ENCODE measurements at regions not wholly inside any gene's neighbourhood (a gene's known extent, or its start where the extent isn't known, plus 50 kb on each side); places are given as distances from the start of the nearest gene placed in this dataset.

DNA sequence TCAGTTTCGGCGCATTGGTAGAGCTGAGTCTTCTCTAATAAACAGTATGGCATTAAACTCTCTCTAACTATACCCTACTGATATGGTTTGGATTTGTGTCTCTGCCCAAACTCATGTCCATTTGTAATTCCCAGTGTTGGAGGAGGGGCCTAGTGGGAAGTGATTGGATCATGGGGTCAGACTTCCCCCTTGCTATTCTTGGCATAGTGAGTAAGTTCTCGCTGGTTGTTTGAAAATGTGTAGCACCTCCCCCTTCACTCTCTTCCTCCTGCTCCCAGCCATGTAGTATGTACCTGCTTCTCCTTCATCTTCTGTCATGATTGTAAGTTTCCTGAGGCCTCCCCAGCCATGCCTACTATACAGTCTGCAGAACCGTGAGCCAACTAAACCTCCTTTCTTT, 682.7 kb upstream of the ARGLU1 start:
- Histone ChIP-seq H3K79me1 (ENCODE audit: insufficient read depth, low read depth, low read length, poor library complexity, severe bottlenecking) (no peaks in the 10 kb centered on the region), H4K5ac (ENCODE audit: insufficient read length, low read depth, low read length) (no peak overlapping the region), H4K91ac (ENCODE audit: insufficient read length, low read depth, low read length) (no peak overlapping the region), H3K27me3 (ENCODE audit: insufficient read depth, low read length) (no peaks in the 10 kb centered on the region), H2BK15ac (ENCODE audit: low read depth, low read length) (no peak overlapping the region), H2AFZ (ENCODE audit: low read length) (no peak overlapping the region), H3K56ac (ENCODE audit: insufficient read length, low read depth, low read length) (no peak overlapping the region), H2BK12ac (ENCODE audit: insufficient read length, low read depth, low read length) (no peak overlapping the region), H4K8ac (replicated peaks; ENCODE audit: insufficient read length, low read depth, low read length) (no peak overlapping the region), H3K4me2 (ENCODE audit: insufficient read depth, insufficient read length, low read length) (no peak overlapping the region), H4K20me1 (ENCODE audit: control insufficient read depth, insufficient read depth, insufficient read length) (no peaks in the 10 kb centered on the region), H3K4me1 (ENCODE audit: insufficient read depth, low read length) (peaks cover 6% of the 10 kb centered on the region; the same call in 1 of the 2 replicates), H3T11ph (ENCODE audit: low read length) (no peak overlapping the region), H3K9ac (ENCODE audit: extremely low read depth, insufficient read length, low read length) (no peak overlapping the region), H3K79me2 (ENCODE audit: insufficient read depth, low read length) (no peaks in the 10 kb centered on the region), H3K23me2 (ENCODE audit: insufficient read length, low read depth, low read length, poor library complexity, severe bottlenecking) (no peaks in the 10 kb centered on the region), H3K9me3 (ENCODE audit: control insufficient read depth, low read depth, low read length) (no peaks in the 10 kb centered on the region), H2AK5ac (ENCODE audit: insufficient read length, low read length) (no peak overlapping the region), H2BK20ac (ENCODE audit: low read depth, low read length, poor library complexity, severe bottlenecking) (no peak overlapping the region), H3K18ac (ENCODE audit: insufficient read length, low read depth, low read length) (no peak overlapping the region), H3K23ac (ENCODE audit: insufficient read length, low read depth, low read length) (no peak overlapping the region), H3K4ac (ENCODE audit: low read depth, low read length) (no peak overlapping the region), H3K27ac (ENCODE audit: insufficient read length, low read depth, low read length) (no peak overlapping the region), H2BK120ac (ENCODE audit: low read depth, low read length, poor library complexity, severe bottlenecking) (no peak overlapping the region), H3K14ac (ENCODE audit: insufficient read depth, low read length) (no peak overlapping the region), H2BK5ac (ENCODE audit: insufficient read length, low read length) (no peak overlapping the region)
- H3K27me3 Mint-ChIP-seq (ENCODE audit: low read depth): no peaks in the 10 kb centered on the region
- peaks cover 18 to 20% of the 10 kb centered on the region in 2 experiments for H3K4me1 Mint-ChIP-seq
- H3K9me3 Mint-ChIP-seq: no peaks in the 10 kb centered on the region; a peak in 1 of 5 replicates
- no peaks in the 10 kb centered on the region for H3K36me3 Mint-ChIP-seq (ENCODE audit: insufficient read depth in 1 of 3, low read depth in 3 of 3)
- TF ChIP-seq, protein P1, sequence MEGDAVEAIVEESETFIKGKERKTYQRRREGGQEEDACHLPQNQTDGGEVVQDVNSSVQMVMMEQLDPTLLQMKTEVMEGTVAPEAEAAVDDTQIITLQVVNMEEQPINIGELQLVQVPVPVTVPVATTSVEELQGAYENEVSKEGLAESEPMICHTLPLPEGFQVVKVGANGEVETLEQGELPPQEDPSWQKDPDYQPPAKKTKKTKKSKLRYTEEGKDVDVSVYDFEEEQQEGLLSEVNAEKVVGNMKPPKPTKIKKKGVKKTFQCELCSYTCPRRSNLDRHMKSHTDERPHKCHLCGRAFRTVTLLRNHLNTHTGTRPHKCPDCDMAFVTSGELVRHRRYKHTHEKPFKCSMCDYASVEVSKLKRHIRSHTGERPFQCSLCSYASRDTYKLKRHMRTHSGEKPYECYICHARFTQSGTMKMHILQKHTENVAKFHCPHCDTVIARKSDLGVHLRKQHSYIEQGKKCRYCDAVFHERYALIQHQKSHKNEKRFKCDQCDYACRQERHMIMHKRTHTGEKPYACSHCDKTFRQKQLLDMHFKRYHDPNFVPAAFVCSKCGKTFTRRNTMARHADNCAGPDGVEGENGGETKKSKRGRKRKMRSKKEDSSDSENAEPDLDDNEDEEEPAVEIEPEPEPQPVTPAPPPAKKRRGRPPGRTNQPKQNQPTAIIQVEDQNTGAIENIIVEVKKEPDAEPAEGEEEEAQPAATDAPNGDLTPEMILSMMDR (conservative IDR thresholded peaks at IDR 0.05): no peak
- H3K4me3 Mint-ChIP-seq: no peak overlapping the region
- no peak overlapping the region; a peak in 1 of 7 replicates for H3K27ac Mint-ChIP-seq
- no peak for DNase-seq
- WGBS (ENCODE audit: extremely low coverage, insufficient read length, low lambda C conversion rate): no CpG with 5 or more reads among the region's 4 CpGs

Data from H9 (cell line).